ENCODE measurements at regions not wholly inside any gene's neighbourhood (a gene's known extent, or its start where the extent isn't known, plus 50 kb on each side); places are given as distances from the start of the nearest gene placed in this dataset.

DNA sequence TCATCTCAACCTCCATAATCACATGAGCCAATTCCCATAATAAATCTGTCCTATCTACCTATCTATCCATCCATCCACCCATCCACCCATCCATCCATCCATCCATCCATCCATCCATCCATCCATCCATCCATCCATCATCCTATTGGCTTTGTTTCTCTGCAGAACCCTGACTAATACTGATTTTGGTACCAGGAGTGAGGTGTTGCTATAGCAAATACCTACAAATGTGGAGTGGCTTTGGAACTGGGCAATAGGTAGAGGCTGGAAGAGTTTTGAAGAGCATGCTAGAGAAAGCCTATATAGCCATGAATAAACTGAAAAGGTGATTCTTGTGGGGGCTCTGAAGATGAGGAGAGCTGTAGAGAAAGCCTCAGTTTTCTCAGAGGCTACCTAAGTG is 88.7 kb upstream of the ANKRD28 start:
- TF ChIP-seq, protein P1, sequence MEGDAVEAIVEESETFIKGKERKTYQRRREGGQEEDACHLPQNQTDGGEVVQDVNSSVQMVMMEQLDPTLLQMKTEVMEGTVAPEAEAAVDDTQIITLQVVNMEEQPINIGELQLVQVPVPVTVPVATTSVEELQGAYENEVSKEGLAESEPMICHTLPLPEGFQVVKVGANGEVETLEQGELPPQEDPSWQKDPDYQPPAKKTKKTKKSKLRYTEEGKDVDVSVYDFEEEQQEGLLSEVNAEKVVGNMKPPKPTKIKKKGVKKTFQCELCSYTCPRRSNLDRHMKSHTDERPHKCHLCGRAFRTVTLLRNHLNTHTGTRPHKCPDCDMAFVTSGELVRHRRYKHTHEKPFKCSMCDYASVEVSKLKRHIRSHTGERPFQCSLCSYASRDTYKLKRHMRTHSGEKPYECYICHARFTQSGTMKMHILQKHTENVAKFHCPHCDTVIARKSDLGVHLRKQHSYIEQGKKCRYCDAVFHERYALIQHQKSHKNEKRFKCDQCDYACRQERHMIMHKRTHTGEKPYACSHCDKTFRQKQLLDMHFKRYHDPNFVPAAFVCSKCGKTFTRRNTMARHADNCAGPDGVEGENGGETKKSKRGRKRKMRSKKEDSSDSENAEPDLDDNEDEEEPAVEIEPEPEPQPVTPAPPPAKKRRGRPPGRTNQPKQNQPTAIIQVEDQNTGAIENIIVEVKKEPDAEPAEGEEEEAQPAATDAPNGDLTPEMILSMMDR (IDR thresholded peaks at IDR 0.05; ENCODE audit: borderline replicate concordance, insufficient read depth, low read depth, low read length): no peak
- H3K4me3 ChIP-seq (ENCODE audit: low read depth, low read length): no peak overlapping the region

DNA sequence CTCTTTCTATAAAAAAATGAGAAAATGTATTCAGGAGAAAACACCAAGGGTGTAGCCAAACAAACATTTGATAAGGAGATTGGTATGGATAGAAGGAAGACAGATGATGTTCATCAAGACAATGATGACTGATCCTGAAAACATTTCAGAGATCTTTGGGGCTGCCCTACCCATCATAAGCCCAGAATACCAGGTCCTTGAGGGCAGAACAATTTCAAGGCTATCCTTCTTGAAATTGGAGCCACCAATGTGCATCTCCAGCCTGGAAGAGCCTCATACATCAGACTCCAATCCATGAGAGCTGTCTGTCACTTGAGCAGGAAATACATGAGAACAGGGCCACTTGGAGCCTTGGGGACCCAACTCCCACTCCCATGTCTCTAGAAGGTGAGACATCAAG is 89.5 kb upstream of the ANKRD28 start:
- TF ChIP-seq, protein P1 (IDR thresholded peaks at IDR 0.05; ENCODE audit: borderline replicate concordance, insufficient read depth, low read depth, low read length): no peak
- H3K4me3 ChIP-seq (ENCODE audit: low read depth, low read length): no peak overlapping the region

DNA sequence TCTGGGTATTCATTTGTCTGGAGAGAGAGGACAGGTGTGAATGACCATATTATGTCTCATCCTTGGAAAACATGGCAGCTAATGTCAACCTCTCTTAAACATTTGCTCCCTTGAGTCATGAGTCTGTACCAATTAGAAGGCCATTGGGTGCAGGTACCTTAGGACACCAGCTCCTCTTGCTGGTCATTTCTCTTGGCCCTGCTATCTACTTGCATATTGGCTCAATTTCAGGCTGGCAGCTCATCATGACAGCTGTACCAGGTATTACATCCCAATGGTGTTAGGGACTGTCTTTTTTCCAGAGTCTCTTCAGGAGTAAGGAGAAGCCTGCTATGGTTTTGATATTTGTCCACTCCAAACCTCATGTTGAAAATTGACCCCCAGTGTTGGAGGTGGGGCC is 92.2 kb upstream of the ANKRD28 start:
- H3K4me3 ChIP-seq (ENCODE audit: low read depth, low read length): no peak overlapping the region
- TF ChIP-seq, protein P1 (IDR thresholded peaks at IDR 0.05; ENCODE audit: borderline replicate concordance, insufficient read depth, low read depth, low read length): no peak

DNA sequence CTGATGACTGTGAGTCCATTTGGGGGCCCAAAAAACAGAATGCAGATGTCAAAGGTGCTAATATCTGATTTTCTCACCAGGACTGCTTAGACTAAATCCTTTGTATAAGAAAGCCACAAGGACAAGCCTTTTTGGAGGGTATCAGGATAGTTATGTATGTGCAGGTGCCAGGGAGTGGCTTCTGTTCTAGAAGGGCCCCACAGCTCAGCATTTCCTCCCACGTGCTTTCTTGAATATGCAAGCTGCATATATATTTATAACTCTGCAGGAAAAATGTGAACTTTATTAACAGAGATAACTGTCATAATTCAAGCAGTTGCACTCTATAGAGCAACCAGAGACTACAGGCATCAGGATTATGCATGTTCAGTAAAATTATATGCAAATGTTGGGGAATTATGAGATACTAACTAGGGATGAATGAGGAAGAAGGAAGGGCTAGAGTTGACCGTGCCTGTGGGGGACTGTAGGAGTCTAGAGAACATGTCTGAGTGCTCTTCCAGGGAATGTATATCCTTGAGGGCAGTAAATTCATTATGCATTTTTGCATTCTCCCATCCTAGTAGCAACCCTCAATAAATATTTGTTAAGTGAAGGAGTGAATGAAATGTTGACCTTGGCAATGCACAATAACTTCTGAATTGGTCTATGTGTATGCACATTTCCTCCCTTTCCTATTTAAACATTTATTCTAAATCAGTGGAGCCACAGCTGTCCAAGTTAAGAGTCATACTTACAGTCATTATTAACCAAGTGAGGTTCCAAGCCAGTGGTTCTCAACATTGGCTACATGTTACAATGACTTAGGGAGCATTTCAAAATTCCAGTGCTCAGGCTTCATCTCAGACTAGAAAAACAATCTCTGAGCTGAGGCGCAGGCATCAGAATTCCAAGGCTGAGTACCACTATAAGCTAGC is 94.8 kb upstream of the ANKRD28 start:
- TF ChIP-seq, protein P1 (IDR thresholded peaks at IDR 0.05; ENCODE audit: borderline replicate concordance, insufficient read depth, low read depth, low read length): no peak
- no peak overlapping the region for H3K4me3 ChIP-seq (ENCODE audit: low read depth, low read length)

DNA sequence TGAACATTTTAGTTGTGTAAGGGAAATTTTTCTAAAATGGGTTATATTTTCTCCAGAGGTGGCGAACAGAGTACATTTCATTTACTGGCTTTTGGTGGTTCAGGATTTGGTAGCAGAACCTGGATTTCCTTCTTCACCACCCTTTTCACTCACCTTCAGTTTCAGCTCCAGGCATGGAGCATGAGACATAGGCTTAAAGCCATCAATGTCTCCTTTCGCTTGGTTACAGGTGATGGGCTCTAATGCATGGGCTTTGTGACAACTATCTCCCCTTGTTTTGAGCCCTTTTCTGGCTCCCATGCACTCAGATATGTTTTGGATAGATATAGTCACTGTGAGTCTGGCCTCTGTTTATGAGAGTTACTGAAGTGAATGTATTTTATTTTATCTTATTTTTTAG is 96.6 kb upstream of the ANKRD28 start:
- H3K4me3 ChIP-seq (ENCODE audit: low read depth, low read length): no peak overlapping the region
- TF ChIP-seq, protein P1 (IDR thresholded peaks at IDR 0.05; ENCODE audit: borderline replicate concordance, insufficient read depth, low read depth, low read length): no peak

DNA sequence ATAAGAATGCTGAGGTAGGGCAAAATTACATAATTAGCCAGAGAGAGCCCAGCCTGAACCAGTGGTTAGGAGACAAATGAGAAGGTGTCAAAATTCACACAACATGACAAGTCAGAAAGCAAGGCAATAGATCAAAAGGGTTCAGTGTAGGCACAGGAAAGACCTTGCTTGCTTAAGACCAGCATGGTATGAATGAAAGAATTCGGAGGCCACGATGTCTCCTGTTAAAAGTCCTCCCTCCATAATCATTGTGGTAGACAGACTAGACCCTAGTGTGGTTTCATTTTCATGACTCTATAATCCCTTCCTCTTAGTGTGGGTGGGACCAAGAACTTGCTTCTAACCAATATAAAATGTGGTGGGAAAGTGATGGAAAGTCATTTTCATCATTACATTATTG is 98.7 kb upstream of the ANKRD28 start:
- TF ChIP-seq, protein P1 (IDR thresholded peaks at IDR 0.05; ENCODE audit: borderline replicate concordance, insufficient read depth, low read depth, low read length): no peak
- no peak overlapping the region for H3K4me3 ChIP-seq (ENCODE audit: low read depth, low read length)

DNA sequence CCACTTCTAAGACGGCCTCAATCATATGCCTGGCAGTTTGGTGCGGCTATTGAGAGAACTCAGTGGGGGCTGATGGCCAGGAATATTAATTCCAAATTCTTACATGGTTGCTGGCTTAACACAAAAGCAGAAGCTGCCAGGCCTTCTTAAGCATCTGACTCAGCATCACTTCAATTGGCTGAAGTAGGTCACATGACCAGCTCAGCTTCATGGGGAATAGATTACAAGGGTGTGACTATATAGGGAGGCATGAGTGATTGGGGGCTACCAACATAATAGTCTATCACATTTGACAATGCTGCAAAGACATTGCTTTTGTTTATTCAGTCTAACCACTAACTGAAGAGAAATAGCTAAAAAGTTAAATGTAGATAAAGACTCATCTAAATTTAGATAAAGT is 101.6 kb upstream of the ANKRD28 start:
- TF ChIP-seq, protein P1 (IDR thresholded peaks at IDR 0.05; ENCODE audit: borderline replicate concordance, insufficient read depth, low read depth, low read length): no peak

More for the DNA sequence above, 101.6 kb upstream of the ANKRD28 start:
- no peak overlapping the region for H3K4me3 ChIP-seq (ENCODE audit: low read depth, low read length)
